Hindlimb muscle (tissue), 1 donor: ENCODE measurements at regions not wholly inside any gene's neighbourhood (a gene's known extent, or its start where the extent isn't known, plus 50 kb on each side); places are given as distances from the start of the nearest gene placed in this dataset.
A peak's percentile ranks its signal among the peaks of the same experiment; 100 is the strongest.

Experiments used
- DNase-seq: peaks from one replicate; pipeline ENCODE4 v3.0.0-alpha.2; 2013

DNA sequence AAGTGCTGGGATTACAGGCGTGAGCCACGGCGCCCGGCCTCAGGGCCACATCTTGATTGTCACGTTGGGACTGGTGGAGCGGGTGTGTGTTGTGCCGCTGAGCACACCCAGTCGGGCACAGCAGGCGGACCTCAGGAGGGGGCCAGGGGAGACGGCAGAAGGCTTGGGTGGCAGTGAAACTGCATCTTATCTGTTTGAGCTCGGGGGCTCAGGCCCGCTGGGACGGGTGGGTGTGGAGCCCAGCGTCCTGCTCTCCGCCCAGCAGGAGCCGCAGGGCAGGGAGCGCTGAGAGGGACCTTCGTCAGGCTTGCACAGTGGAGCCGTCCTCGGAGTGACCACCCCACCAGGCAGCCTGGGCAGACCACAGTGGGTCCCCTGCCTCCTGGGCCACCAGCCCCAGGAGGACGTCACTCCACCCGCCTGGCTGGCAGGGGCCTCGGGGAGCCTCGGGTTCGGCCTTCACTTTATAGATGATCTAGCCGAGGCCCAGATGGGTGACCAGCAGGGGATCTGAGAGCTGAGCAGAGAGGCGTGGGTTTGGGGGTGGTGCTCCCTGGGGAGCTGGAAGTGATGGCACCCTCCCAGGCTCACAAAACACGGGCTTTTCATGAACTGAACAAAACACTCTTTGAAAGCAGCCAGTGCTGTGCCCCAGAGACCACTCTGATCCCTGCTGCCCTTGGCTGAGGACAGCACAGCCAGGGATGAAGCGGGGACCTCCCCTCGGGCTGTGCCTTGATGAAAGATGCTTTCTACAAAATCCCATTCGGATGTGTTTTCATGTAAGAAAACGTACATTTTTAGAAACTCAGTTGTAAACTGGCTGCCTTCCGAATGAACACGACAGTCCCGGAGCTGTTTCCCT lies 181.1 kb downstream of the SEC14L1 start:
- no peak for DNase-seq

DNA sequence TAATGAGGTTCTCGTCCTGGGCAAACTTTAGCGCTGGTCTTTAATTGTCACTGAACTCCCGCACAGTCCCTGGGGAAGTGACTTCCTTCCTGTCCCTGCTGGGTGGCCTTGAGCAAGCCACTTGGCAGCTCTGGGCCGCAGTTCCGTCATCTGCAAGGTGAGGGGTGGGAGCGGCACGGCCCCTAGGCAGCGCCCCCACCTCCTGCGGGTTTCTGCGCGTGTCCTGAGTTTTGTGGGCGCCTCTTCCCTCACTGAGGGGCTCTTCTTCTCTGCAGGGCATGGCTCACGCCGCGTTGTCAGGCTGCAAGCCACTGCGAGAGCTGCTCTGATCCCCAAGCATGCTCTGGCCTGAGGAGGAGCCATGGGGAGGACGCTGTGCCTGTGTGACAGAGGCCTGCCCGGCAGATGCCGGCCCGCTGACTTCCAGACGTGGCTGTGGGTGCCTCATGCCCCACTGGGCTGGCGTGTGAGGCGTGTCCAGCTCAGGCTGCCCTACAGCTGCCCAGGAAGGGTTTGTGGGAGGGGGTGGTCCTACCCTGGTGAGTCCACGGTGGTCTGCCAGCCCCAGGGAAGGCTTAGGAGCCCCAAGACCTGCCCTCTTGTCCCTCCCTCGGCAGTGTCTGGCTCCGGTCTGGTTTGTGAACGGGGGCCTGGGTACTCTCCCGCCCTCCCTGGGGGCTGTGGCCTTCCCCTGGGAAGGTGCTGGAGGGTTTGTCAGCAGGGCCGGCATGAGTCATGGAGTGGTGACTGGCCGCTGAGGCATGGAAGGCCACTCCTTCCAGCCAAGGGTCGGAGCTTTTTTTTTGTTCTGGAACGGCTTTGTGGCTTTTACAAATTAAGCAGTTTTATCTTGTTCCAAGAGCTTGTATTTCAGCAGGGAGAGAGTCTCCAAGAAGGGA lies 182.0 kb downstream of the SEC14L1 start:
- DNase-seq: no peak

DNA sequence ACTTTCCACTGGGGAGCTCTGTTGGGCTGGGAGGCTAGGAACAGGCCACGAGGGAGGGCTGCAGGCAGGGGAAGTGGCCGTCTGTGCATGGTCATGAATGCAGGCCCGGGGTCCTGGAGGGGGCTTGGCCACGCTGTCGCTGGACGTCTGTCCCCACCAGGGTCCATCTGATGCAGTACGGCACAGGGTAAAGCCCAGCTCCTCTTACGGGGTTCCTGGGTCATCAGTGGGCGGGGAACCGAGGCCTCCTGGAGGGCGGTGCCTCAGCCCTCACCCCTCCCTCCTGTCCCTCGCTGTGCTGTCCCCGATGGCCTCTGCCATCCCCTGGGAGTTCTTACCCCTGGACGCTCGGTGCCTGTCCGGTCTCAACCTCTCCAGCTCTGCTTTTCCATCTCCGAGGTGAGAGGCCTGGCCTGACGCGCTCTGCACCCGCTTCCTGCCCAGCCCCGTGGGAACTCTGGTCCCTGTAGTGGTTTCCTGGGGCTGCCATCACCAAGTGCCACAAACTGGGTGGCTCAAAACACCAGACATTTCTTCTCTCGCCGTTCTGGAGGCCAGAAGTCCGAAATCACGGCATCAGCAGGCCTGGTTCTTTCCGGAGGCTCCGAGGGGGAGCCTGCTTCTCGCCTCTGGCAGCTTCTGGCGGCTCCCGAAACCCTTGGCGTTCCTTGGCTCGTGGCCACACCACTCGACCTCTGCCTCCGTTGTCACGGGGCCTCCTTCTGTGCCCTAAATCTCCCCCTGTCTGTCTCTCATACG lies 182.8 kb downstream of the SEC14L1 start:
- no peak for DNase-seq

DNA sequence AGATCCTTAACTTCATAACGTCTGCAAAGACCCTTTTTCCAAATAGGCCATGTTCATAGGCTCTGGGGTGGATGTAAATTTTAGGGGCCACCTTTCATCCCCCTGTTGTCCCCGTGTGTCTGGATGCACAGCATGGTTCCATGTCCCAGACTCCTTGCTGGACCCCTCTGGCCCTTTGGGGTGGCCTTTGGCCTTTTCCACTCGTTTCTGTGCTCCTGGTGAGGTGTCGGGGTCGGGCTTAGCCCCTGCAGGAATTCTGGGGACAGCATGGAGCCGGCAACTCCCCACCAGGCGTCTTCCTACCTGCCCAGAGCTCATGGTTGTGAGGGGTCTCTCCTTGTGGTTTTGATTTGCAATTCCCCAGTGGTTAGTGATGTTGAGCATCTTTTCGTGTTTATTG lies 183.5 kb downstream of the SEC14L1 start:
- DNase-seq: no peak

DNA sequence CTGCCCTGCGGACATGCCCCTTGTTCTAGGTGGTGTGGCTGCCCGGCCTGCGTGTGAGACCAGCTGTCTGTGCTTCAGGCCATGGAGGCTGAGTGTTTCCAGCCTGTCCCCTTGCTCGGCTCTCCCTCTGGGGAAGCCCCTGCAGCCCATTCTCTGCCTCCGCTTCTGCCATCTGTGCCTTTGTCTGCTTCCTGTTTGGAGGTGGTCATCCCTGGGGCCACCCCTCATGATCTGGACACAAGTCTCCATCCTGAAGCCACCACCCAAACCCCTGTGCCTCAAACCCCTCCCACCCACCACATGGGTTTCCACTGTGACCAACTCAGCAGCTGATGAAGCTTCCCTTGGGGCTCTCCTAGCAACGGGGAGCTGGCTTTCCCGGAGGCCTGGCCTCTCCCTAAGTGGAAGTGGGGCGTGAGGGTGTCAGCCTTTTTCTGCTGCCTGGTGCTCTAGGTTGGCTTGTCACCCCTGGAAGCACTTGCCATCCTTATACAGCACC lies 184.9 kb downstream of the SEC14L1 start:
- no peak for DNase-seq

DNA sequence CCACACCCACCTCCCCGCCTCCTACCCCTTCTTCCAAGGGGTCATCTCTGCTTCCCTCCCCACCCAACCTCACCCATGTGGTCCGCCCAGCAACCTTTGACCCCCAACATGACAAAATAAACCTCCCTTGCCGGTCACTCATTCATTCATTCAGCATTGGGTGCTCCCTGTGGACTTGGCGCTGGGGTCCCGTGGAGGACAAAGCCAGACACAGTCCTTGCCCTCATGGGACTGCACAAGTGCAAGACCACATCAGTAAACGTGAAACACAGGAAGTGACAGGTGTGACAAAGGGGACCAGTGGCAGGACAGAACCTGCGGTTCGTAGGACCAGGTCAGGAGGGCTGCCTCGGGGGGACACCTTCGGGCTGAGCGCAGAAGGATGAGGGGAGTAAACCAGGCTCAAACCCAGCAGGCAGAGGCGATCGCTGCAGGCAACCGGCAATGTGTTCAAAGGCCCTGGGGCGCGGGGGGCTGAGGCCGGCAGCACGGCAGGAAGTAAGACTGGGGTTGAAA lies 185.4 kb downstream of the SEC14L1 start:
- no peak for DNase-seq

DNA sequence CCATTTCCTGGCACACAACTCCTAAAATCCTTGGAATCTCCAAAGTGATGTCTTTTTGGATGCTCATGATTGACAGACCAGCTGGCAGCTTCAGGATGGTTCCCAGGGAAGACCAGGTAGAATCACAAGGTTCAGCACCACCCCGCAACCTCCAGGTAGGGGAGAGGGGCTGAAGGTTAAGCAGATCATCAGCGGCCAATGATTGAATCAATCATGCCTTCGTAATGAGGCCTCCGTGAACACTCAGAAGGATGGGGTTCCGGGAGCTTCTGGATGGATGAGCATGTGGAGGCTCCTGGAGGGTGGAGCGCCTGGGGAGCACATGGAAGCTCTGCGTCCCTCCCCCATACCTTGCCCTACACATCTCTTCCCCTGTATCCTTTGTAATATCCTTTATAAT lies 185.9 kb downstream of the SEC14L1 start:
- no peak for DNase-seq

DNA sequence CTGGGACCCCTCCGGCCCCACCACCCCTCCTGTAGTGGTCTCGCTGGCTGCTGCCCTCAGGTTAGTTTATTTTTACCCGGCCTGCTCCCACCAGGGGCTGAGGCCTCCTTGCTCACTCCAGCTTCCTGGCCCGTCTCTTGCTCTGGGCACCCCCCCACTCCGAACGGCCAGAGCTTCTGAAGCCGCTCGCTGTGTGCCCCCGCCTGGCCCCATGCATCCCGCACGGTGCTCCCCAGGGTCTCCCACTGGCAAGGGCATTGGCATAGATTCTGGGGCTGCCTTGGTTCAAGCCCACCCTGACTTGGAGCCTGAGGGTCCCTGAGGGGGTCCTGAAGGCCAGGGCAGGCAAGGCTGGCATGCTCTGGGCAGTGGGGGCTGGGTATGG lies 186.4 kb downstream of the SEC14L1 start:
- no peak for DNase-seq

DNA sequence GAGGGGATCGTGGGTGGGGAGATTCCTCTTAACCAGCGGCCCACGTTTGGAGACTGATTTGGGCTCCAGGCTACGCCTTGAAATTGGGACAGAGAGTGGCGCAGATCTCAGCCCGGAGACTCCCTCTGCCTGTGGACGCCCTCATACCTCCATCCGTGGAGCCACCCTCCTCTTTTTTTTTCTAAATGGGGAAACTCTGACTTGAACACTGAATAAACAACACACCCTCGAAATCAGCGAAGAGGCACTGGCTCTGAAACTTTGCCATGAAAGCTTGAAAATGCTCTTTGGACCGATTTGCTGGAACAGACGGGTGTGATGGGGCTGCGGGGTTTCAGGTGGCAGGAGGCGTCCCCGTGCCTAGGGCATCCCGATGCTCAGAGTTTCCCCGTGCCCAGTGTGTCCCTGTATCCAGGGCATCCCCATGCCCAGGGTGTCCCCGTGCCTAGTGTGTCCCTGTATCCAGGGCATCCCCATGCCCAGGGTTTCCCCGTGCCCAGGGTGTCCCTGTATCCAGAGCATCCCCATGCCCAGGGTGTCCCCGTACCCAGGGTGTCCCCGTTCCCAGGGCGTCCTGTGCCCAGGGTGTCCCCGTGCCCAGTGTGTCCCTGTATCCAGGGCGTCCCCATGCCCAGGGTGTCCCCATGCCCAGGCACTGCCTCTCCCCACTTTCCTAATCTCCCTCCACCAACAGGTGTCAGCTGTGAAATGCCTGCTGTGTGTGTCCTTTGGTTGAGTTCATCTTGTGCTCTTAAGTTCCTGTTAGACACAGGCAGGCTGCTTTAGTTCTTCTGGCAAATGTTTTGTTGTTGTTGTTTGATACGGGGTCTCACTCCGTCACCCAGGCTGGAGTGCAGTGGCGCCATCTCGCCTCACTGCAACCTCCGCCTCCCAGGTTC lies 187.0 kb downstream of the SEC14L1 start:
- DNase-seq: no peak

DNA sequence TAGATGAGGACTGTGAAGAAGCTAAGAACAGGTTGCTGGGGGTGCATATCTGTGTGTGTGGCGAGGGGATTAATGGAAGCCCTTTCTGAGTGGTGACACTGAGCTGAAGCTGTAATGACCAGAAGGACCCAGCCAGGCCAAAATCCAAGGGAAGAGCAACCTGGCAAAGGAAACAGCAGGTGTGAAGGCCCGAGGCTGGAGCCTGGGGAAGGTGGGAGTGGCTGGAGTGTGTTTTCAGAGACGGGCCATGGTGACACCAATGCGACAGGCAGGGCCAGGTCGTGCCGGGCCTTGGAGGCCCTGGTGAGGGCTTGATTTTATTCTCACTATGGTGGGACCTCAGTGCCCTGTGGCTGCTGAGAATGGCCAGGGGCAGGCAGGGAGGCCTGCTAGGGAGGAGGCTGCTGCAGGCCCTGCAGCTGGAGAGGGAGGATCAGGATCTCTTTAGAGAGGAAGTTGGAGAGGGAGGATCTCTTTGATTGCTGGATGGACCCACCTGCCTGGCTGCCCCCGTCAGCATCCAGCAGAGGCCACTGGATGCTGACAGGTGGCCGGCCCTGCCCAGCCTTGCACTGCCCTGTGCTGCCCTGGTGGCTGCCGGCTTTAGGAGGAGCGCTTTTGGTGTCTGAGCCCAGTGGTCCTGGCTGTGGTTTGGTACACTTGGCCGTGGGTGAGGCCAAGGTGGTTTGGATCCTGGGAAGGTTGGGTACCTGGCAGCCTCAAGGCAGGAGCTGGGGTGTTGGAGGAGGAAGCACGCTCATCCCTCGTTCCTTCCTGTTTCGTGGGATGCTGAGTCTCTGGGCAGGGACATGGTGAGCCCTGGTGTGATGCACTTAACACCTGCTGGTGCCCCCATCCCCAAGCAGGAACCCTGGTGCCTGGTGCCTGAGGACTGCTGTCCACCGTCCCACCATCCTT lies 188.3 kb downstream of the SEC14L1 start:
- no peak for DNase-seq

DNA sequence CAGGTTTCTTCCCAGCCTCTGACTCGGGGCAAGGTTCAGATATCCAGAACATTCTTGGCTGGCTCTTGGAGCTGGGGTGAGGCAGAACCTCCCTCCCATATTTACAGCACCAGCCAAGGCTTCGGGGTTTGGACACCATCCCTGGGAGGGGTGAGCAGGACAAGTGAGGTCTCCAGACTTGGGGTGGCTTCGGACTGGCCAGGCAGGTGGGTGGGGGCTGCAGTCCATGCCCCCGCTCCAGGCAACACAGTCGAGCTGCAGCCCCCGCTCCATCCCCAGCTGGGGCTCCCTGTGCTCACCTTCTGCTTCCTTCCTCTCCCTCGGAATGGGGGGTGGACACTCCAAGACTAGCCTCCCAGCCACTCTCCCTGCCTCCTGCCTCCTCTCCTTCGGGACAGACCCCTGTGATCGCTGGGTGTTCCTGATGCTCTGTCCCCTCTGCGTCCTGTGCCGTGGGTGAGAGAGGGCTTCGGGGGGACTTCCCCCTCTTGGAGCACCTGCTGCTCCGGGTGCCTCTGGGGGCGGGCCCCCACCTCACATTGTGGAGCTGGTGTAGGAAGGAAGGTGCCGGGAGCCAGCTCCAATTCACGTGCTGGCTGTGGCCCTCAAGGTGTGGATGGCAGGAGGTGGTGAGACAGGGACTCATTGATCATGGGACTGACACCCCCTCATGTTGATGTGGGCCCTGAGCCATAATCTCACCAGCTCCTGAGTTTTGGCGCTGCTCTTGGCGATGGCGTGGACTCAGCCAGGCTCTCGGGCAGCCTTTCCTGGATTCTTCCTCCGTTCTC lies 189.2 kb downstream of the SEC14L1 start:
- DNase-seq: no peak

DNA sequence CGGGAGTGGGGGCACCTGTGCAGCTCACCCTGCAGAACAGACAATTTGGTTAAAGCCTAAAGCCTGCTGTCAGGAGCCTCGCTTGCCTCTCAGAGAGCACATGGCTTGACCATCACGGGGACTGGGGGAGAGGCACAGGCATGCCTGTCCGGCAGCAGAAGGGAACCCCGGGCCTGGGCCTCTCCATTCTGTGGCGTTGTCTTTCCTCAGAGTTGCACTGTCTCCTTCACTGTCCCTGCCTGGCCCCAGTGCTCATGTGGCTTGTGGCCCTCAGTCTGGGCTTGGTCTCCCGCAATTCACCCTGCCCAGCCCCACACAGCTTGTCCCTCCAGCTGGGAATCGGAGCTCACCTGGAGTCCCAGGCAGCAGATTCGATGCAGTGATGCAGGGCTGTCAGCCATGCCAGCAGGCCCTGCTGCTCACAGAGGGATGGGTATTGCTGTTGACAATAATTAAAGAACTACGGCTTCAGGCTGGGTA lies 189.9 kb downstream of the SEC14L1 start:
- no peak for DNase-seq

DNA sequence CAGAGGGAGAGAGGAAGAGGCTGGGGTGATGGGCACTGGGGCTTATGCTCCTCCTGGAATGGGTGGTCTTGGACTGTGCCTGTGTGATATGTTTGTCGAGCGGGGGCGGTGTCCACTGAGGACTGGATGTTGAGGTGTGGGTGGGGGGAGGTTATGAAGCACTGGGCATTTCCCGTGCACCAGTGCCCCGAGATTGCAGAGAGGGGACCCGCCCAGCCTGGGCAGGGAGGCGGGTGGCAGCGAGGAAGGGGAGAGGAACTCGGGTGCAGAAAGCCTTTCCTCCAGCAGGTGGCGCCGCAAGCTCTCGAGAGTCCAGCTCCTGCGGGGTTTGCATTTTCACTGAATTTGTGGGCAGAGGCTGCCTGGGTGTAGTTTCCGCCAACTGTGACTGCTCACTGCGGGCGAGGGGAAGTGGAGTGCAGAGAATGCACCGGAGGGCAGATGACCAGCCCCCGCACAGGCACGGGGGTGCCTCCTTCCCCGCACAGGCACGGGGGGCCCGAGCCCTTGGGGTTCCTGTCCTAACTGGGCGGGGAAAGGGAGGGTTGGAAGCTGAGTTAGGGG lies 190.6 kb downstream of the SEC14L1 start:
- DNase-seq: peak; percentile 87

DNA sequence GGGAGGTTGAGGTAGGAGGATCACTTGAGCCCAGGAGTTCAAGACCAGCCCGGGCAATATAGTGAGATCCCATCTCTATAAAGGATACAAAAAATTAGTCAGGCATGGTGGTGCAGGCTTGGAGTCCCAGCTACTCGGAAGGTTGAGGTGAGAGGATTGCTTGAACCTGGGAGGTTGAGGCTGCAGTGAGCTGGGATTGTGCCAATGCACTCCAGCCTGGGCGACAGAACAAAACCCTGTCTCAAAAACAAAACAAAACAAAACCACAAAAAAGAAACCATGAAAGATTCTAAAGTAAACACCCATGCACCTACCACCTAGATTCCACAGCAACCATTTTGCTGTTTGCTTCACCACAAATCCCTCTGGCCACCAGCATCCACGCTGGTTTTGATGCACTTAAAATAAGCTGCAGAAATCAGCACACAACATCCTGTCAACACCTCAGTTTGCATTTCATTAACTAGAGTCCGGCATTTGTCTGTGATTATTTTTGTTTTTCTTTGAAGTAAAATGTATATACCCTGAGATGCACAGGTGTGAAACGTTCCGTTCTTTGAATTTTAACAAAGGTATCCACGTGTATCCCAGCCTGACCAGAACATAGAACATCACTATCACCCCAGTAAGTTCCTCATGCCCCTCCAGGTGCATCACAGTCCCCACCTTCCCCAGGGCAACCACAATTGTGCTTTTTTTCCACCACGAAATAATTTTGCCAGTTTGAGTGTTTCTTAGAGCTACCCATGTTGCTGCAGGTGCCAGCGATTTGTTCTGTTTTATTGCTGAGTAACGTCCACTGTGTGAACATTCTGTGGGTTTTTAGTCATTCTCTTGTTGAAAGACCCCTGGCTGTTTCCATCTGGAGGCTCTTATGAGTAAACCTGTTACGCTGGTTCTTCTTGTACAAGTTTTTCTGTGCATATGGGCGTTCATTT lies 191.5 kb downstream of the SEC14L1 start:
- DNase-seq: no peak

DNA sequence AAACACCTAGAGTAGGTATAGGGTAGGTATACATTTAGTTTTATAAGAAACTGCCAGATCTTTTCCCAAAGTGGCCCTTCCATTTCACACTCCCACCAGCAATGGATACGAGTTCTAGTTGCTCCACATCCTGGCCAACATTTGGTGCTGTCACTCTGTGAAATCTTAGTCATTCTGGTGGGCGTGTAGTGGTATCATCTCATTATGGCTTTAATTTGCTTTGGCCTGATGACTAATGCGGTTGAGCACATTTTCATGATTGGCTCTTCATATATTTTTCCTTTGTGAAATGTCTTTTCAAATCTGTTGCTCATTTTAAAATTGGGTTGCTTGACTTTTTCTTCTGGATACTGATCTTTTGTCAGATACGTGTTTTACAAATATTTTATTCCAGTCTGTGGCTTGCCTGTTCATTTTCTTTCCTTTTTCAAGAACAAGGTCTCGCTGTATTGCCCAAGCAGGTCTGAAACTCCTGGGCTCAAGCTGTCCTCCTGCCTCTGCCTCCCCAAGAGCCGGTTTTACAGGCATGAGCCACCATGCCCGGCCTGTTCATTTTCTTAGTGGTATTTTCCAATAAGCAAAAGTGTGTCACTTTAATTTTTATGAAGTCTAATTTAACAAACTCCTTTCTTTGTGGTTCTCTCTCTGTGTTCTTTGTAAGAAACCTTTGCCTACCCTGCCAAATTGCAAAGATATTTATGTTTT lies 192.4 kb downstream of the SEC14L1 start:
- DNase-seq: no peak

DNA sequence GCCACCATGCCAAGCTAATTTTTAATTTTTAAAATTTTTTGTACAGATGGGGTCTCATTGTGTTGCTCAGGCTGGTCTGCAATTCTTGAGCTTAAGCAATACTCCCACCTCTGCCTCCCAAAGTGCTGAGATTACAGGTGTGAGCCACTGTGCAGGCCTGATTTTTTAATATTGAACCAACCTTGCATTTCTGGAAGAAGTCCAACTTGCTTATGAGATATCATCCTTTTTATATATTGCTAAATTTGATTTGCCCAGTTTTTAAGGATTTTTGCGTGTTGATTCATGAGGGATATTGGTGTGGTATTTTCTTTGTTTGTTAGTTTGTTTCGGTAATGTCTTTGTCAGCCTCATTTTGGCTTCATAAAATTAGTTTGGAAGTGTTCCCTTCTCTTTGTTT lies 196.4 kb downstream of the SEC14L1 start:
- DNase-seq: no peak

DNA sequence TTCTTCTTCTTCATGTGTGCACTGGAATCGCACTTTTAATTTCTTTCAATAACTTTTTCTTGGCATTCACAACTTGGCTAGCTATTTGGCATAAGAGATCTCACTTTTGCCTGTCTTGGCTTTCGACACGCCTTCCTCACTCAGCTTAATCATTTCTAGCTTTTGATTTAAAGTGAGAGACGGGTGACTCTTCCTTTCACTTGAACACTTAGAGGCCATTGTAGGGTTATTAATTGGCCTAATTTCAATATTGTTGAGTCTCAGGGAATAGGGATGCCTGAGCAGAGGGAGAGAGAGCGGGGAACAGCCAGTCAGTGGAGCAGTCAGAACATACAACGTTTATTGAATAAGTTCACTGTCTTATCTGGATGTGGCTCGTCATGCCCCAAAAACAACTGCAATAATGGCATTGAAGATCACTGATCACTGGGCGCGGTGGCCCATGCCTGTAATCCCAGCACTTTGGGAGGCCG lies 200.3 kb downstream of the SEC14L1 start:
- DNase-seq: no peak
